H1 (cell line): ENCODE measurements at regions not wholly inside any gene's neighbourhood (a gene's known extent, or its start where the extent isn't known, plus 50 kb on each side); places are given as distances from the start of the nearest gene placed in this dataset.
"Not testable (repeated sequence)": the region's sequence is repeated elsewhere in the genome, so short reads cannot be mapped to it uniquely, and the experiment has no call there.

Experiments used
- CTCF ChIA-PET: fragments of 300-600 bp; sonication (Branson Sonifier 250); formaldehyde crosslinking; loops from one replicate; lab custom pipeline; 2021; ENCODE audit not compliant: partially characterized antibody; lab: Charles Lee
- POLR2A ChIA-PET: fragments of 300-600 bp; sonication (Branson Sonifier 250); formaldehyde crosslinking; loops from one replicate; lab custom pipeline; 2021; ENCODE audit warnings: inconsistent platforms; ENCODE audit not compliant: partially characterized antibody; lab: Charles Lee
- DNase-seq, 2 experiments: peaks; one replicate each; pipeline versions ENCODE4 v3.0.0 to v3.0.0-alpha.2; 2010 to 2022; ENCODE audit warnings: low spot score in 2 of 2, low read depth in 1 of 2, mixed read lengths in 1 of 2
- FAIRE-seq: peaks from 2 replicates; lab custom pipeline; 2011; peaks lifted over from hg19 to GRCh38; lab: Jason Lieb, UNC
- H2AFZ ChIP-seq: 2 replicates; pipeline ENCODE4 v1.8.1; 2012; ENCODE audit warnings: low read length, inconsistent platforms
- H2AK5ac ChIP-seq: 2 replicates; pipeline ENCODE4 v1.6.1; 2013; ENCODE audit warnings: low read depth, low read length
- H2BK120ac ChIP-seq: replicated peaks from 2 replicates; pipeline ENCODE3; 2013; ENCODE audit warnings: low read depth, low read length, inconsistent platforms
- H2BK12ac ChIP-seq: 2 replicates; pipeline ENCODE4 v1.6.1; 2013; ENCODE audit warnings: low read depth, low read length
- H2BK15ac ChIP-seq: 2 replicates; pipeline ENCODE4 v1.6.1; 2013; ENCODE audit warnings: low read length
- H2BK20ac ChIP-seq: 2 replicates; pipeline ENCODE4 v1.6.1; 2013; ENCODE audit warnings: low read length
- H2BK5ac ChIP-seq: 2 replicates; pipeline ENCODE4 v1.6.1; 2013; ENCODE audit warnings: low read depth, low read length
- H3K14ac ChIP-seq: 2 replicates; pipeline ENCODE4 v1.6.1; 2013; ENCODE audit warnings: inconsistent platforms; ENCODE audit not compliant: insufficient read length
- H3K18ac ChIP-seq: 2 replicates; pipeline ENCODE4 v1.6.1; 2013; ENCODE audit warnings: low read length; ENCODE audit errors: extremely low read depth
- H3K23ac ChIP-seq: 2 replicates; pipeline ENCODE4 v1.6.1; 2013; ENCODE audit warnings: inconsistent platforms; ENCODE audit not compliant: insufficient read length
- H3K23me2 ChIP-seq: 2 replicates; pipeline ENCODE4 v1.6.1; 2013; ENCODE audit warnings: low read depth, low read length
- H3K27ac ChIP-seq: 2 replicates; pipeline ENCODE4 v1.6.1; 2011; ENCODE audit warnings: low read depth, low read length, inconsistent platforms
- H3K27me3 ChIP-seq, 4 experiments: replicated peaks in 1 of 4; 1 replicate in 1 of 4; 2 replicates in 3 of 4; pipeline versions ENCODE4 v1.6.1 to v1.8.1; 2011 to 2013; ENCODE audit warnings: low read length in 3 of 4, mild to moderate bottlenecking in 3 of 4, inconsistent platforms in 2 of 4, mixed read lengths in 2 of 4, moderate library complexity in 1 of 4; ENCODE audit not compliant: control insufficient read depth in 3 of 4, insufficient read depth in 3 of 4; ENCODE audit errors: extremely low read depth in 1 of 4
- H3K36me3 ChIP-seq, 4 experiments: 2 replicates each; pipeline versions ENCODE4 v1.6.1 to v1.8.1; 2011 to 2013; ENCODE audit warnings: mild to moderate bottlenecking in 4 of 4, low read length in 3 of 4, moderate library complexity in 2 of 4, control low read depth in 1 of 4, inconsistent platforms in 1 of 4; ENCODE audit not compliant: insufficient read depth in 4 of 4, control insufficient read depth in 2 of 4
- H3K4ac ChIP-seq: replicated peaks from 2 replicates; pipeline ENCODE3; 2013; ENCODE audit warnings: low read length, low read depth, mixed read lengths, inconsistent platforms; ENCODE audit not compliant: insufficient read length
- H3K4me1 ChIP-seq, 4 experiments: replicated peaks in 1 of 4; 1 replicate in 1 of 4; 2 replicates in 3 of 4; pipeline versions ENCODE4 v1.6.1 to v1.8.1; 2011 to 2013; ENCODE audit warnings: low read length in 3 of 4, inconsistent platforms in 2 of 4, mixed read lengths in 1 of 4; ENCODE audit not compliant: insufficient read depth in 4 of 4, control insufficient read depth in 3 of 4
- H3K4me2 ChIP-seq, 2 experiments: 2 replicates each; pipeline versions ENCODE4 v1.6.1 to v1.8.1; 2011 to 2013; ENCODE audit warnings: low read depth in 2 of 2, low read length in 2 of 2, control low read depth in 1 of 2, inconsistent platforms in 1 of 2, mild to moderate bottlenecking in 1 of 2; ENCODE audit not compliant: insufficient read depth in 1 of 2
- H3K4me3 ChIP-seq, 4 experiments: fragments of 200-600, 300-600 bp in 1 of 4; sonication (generic), shearing (Covaris generic), sonication (Bioruptor Twin) in 1 of 4; 2 replicates each; pipeline versions ENCODE4 v1.5.1 to v1.8.1; 2011 to 2016; ENCODE audit warnings: low read length in 4 of 4, low read depth in 3 of 4, control low read depth in 2 of 4, inconsistent platforms in 2 of 4, mild to moderate bottlenecking in 2 of 4, mixed read lengths in 1 of 4, moderate library complexity in 1 of 4; ENCODE audit not compliant: insufficient read depth in 2 of 4; ENCODE audit errors: extremely low read depth in 1 of 4
- H3K56ac ChIP-seq: replicated peaks from 2 replicates; pipeline ENCODE3; 2013; ENCODE audit warnings: low read depth, mild to moderate bottlenecking, mixed read lengths, low read length, inconsistent platforms; ENCODE audit not compliant: insufficient read length
- H3K79me1 ChIP-seq: 2 replicates; pipeline ENCODE4 v1.6.1; 2013; ENCODE audit warnings: low read depth, low read length, control low read depth
- H3K79me2 ChIP-seq, 2 experiments: 2 replicates each; pipeline versions ENCODE4 v1.6.1 to v1.8.1; 2012 to 2013; ENCODE audit warnings: low read length in 2 of 2, mild to moderate bottlenecking in 2 of 2, inconsistent platforms in 1 of 2; ENCODE audit not compliant: insufficient read depth in 2 of 2, control insufficient read depth in 1 of 2
- H3K9ac ChIP-seq, 4 experiments: replicated peaks in 1 of 4; 1 replicate in 1 of 4; 2 replicates in 3 of 4; pipeline versions ENCODE4 v1.6.1 to v1.8.1; 2011 to 2013; ENCODE audit warnings: low read depth in 3 of 4, low read length in 3 of 4, control low read depth in 2 of 4, mild to moderate bottlenecking in 2 of 4, moderate library complexity in 2 of 4, inconsistent platforms in 1 of 4; ENCODE audit errors: extremely low read depth in 1 of 4
- H3K9me3 ChIP-seq, 2 experiments: 2 replicates each; pipeline versions ENCODE4 v1.6.1 to v1.8.1; 2012 to 2013; ENCODE audit warnings: mild to moderate bottlenecking in 2 of 2, moderate library complexity in 2 of 2, control low read depth in 1 of 2, inconsistent platforms in 1 of 2, low read depth in 1 of 2, low read length in 1 of 2, mixed read lengths in 1 of 2; ENCODE audit not compliant: insufficient read depth in 2 of 2
- H4K20me1 ChIP-seq, 2 experiments: replicated peaks in 1 of 2; 2 replicates each; pipeline versions ENCODE3 to v1.8.1; 2011 to 2013; ENCODE audit warnings: inconsistent platforms in 2 of 2, low read length in 2 of 2, mild to moderate bottlenecking in 1 of 2; ENCODE audit not compliant: insufficient read depth in 2 of 2, control insufficient read depth in 1 of 2
- H4K5ac ChIP-seq: 2 replicates; pipeline ENCODE4 v1.6.1; 2013; ENCODE audit warnings: low read length, low read depth, mixed read lengths, inconsistent platforms; ENCODE audit not compliant: insufficient read length
- H4K8ac ChIP-seq: 2 replicates; pipeline ENCODE4 v1.8.0; 2013; ENCODE audit warnings: mild to moderate bottlenecking, moderate library complexity, low read length, inconsistent platforms; ENCODE audit not compliant: insufficient read depth; ENCODE audit errors: extremely low read depth
- H4K91ac ChIP-seq: replicated peaks from 2 replicates; pipeline ENCODE3; 2013; ENCODE audit warnings: low read length, mixed read lengths, inconsistent platforms; ENCODE audit not compliant: insufficient read length
- BRCA1 ChIP-seq: IDR thresholded peaks from 2 replicates; pipeline ENCODE4 v1.6.1; 2012; ENCODE audit warnings: low read depth, low read length, improper control_type of control experiment
- FOSL1 ChIP-seq: IDR thresholded peaks from 2 replicates; pipeline ENCODE4 v1.6.1; 2011; ENCODE audit warnings: mild to moderate bottlenecking, low read depth, low read length, moderate library complexity; ENCODE audit not compliant: insufficient read depth
- GABPA ChIP-seq: IDR thresholded peaks from 2 replicates; pipeline ENCODE4 v1.6.1; 2011; ENCODE audit warnings: mild to moderate bottlenecking, low read length, moderate library complexity, borderline replicate concordance; ENCODE audit not compliant: insufficient read depth
- RXRA ChIP-seq: IDR thresholded peaks from 2 replicates; pipeline ENCODE4 v1.6.1; 2011; ENCODE audit warnings: low read depth, mild to moderate bottlenecking, low read length, moderate library complexity; ENCODE audit not compliant: insufficient read depth
- WGBS, 2 experiments: shearing (Covaris generic) in 1 of 2; methylation state at CpG; one replicate each; pipeline versions ENCODE4 v1.1.6 to v1.1.7; 2013 to 2015; ENCODE audit warnings: low lambda C conversion rate in 2 of 2, mixed read lengths in 2 of 2, inconsistent platforms in 1 of 2, low coverage in 1 of 2, missing lambda C conversion rate in 1 of 2; ENCODE audit not compliant: insufficient replicate concordance in 2 of 2, insufficient coverage in 1 of 2, insufficient read length in 1 of 2; ENCODE audit errors: extremely low coverage in 1 of 2, missing lambda C conversion rate in 1 of 2; 5-methylcytosine and 5-hydroxymethylcytosine counted together
- TF ChIP-seq, protein P1 (sequence below): IDR thresholded peaks from 2 replicates; pipeline ENCODE4 v1.6.1; 2012; ENCODE audit warnings: inconsistent platforms

- TF ChIP-seq, protein P1, sequence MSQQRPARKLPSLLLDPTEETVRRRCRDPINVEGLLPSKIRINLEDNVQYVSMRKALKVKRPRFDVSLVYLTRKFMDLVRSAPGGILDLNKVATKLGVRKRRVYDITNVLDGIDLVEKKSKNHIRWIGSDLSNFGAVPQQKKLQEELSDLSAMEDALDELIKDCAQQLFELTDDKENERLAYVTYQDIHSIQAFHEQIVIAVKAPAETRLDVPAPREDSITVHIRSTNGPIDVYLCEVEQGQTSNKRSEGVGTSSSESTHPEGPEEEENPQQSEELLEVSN = no peak
- TF ChIP-seq BRCA1 (no peak), GABPA (no peak), RXRA (no peak), FOSL1 (no peak)
Measured at GRCh38 chr2:146697307-146697706, 1147.5 kb upstream of the ACVR2A start (continued).

DNA sequence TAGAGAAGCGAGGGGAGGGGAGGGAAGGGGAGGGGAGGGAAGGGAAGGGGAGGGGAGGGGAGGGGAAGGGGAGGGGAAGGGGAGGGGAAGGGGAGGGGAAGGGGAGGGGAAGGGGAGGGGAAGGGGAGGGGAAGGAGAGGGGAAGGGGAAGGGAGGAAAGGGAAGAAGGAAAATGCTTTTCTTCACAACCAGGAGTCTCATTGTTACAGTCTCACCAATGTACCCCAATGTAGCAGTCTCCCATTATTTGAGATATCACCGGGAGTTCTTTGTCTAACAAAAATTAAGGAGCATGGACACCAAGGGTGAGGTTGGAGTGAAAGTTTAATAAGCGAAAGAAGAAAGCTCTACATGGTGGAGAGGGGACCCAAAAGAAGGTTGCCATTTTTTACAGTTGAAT, 1148.0 kb upstream of the ACVR2A start:
- POLR2A ChIA-PET, H3K79me1 ChIP-seq, H2BK20ac ChIP-seq, H2BK15ac ChIP-seq, H2AFZ ChIP-seq, H3K27ac ChIP-seq, H3K14ac ChIP-seq, H3K9ac ChIP-seq, H4K5ac ChIP-seq, H3K79me2 ChIP-seq, H3K23ac ChIP-seq, FAIRE-seq, H3K27me3 ChIP-seq, H3K18ac ChIP-seq, H2AK5ac ChIP-seq, H3K56ac ChIP-seq, H3K4me3 ChIP-seq, H2BK120ac ChIP-seq, H3K36me3 ChIP-seq, H3K4me2 ChIP-seq, H2BK12ac ChIP-seq, DNase-seq, H4K8ac ChIP-seq, H3K4me1 ChIP-seq, H4K20me1 ChIP-seq, H3K4ac ChIP-seq, H3K23me2 ChIP-seq: not testable (repeated sequence)
- Histone ChIP-seq H4K91ac (peak overlapping the region; percentile 46), H3K9me3 (peaks cover 11% of the 10 kb centered on the region in 2 experiments), H2BK5ac (peak overlapping the region; percentile 61; the same call in 1 of the 2 replicates)
- WGBS, 2 experiments = 85% methylated on average over 2 of the region's 3 CpGs; no CpG with 5 or more reads in 1 of the 2 experiments
- CTCF ChIA-PET = interaction anchor here (0.8 kb wide), 1 partner anchor 22 kb away, joined by 3 read pairs; no protein-coding TSS in a partner anchor
